A549 (cell line): ENCODE measurements at regions not wholly inside any gene's neighbourhood (a gene's known extent, or its start where the extent isn't known, plus 50 kb on each side); places are given as distances from the start of the nearest gene placed in this dataset.

Experiments used
- ATAC-seq, 2 experiments: fragments of 200-7000 bp in 1 of 2; fragments of >200 bp in 1 of 2; cut with Nextera tagmentation in 1 of 2; cut with Tn5 transposase in 1 of 2; 3 replicates each; pipeline versions ENCODE4 v1.8.0 to v1.9.1; 2018 to 2020; ENCODE audit warnings: mild to moderate bottlenecking in 1 of 2, moderate library complexity in 1 of 2
- CTCF ChIA-PET: fragments of 300-600 bp; sonication (Branson Sonifier 250); formaldehyde crosslinking; extraction: SDS; loops from one replicate; lab custom pipeline; 2021; ENCODE audit warnings: antibody characterized with exemption, inconsistent platforms; lab: Yijun Ruan, JAX
- POLR2A ChIA-PET: fragments of 350-600 bp; formaldehyde crosslinking; extraction: SDS; loops from one replicate; lab custom pipeline; 2021; ENCODE audit warnings: antibody characterized with exemption, inconsistent platforms; lab: Yijun Ruan, JAX
- DNase-seq, 2 experiments: peaks; one replicate each; pipeline versions ENCODE4 v3.0.0 to v3.0.0-alpha.2; 2011 to 2016; ENCODE audit warnings: low read depth in 1 of 2, low spot score in 1 of 2
- FAIRE-seq: peaks from 2 replicates; lab custom pipeline; 2011; peaks lifted over from hg19 to GRCh38; lab: Jason Lieb, UNC
- H3K27ac ChIP-seq, 2 experiments: fragments of >200 bp; sonication (Bioruptor Twin); formaldehyde crosslinking; 3 replicates each; pipeline ENCODE4 v1.5.1; 2016 to 2017
- H3K4me1 ChIP-seq: fragments of >200 bp; sonication (Bioruptor Twin); formaldehyde crosslinking; 3 replicates; pipeline ENCODE4 v1.6.1; 2016
- H3K4me2 ChIP-seq: fragments of >200 bp; sonication (Bioruptor Twin); formaldehyde crosslinking; 3 replicates; pipeline ENCODE4 v1.6.1; 2016
- H3K4me3 ChIP-seq: fragments of >200 bp; sonication (Bioruptor Twin); formaldehyde crosslinking; 3 replicates; pipeline ENCODE4 v1.5.1; 2016
- H3K9me3 ChIP-seq: fragments of >200 bp; sonication (Bioruptor Twin); formaldehyde crosslinking; 3 replicates; pipeline ENCODE4 v1.6.1; 2016
- BHLHE40 ChIP-seq: IDR thresholded peaks from 2 replicates; pipeline ENCODE4 v1.6.1; 2012; ENCODE audit warnings: low read depth, low read length, inconsistent platforms
- CBX2 ChIP-seq: fragments of 200-600 bp; sonication (generic); IDR thresholded peaks from 2 replicates; pipeline ENCODE4 v1.6.1; 2016; ENCODE audit warnings: low read depth, mild to moderate bottlenecking, borderline replicate concordance
- CBX8 ChIP-seq: fragments of 200-600 bp; sonication (generic); IDR thresholded peaks from 2 replicates; pipeline ENCODE4 v1.6.1; 2016
- CEBPB ChIP-seq, 2 experiments: fragments of >200 bp in 1 of 2; sonication (Bioruptor Twin) in 1 of 2; formaldehyde crosslinking in 1 of 2; IDR thresholded peaks; 2 replicates each; pipeline ENCODE4 v1.6.1; 2012 to 2016
- CHD4 ChIP-seq: fragments of 200-600 bp; sonication (generic); IDR thresholded peaks from 2 replicates; pipeline ENCODE4 v1.6.1; 2016; ENCODE audit warnings: antibody characterized with exemption, mild to moderate bottlenecking, borderline replicate concordance
- EHF ChIP-seq: fragments of 250-450 bp; sonication (Bioruptor Pico); IDR thresholded peaks from 2 replicates; pipeline ENCODE4 v1.5.0; 2020; ENCODE audit warnings: mild to moderate bottlenecking
- ELK1 ChIP-seq: fragments of 150-350 bp; IDR thresholded peaks from 2 replicates; pipeline ENCODE4 v1.6.1; 2014; ENCODE audit warnings: low read depth, mild to moderate bottlenecking, low read length
- EP300 ChIP-seq, 2 experiments: fragments of >200 bp; sonication (Bioruptor Twin); formaldehyde crosslinking; IDR thresholded peaks; 2 replicates in 1 of 2; 3 replicates in 1 of 2; pipeline ENCODE4 v1.6.1; 2016 to 2017
- HES2 ChIP-seq: fragments of >200 bp; sonication (Bioruptor Twin); formaldehyde crosslinking; IDR thresholded peaks from 2 replicates; pipeline ENCODE4 v1.6.1; 2016
- HOXB13 ChIP-seq: fragments of 250-450 bp; sonication (Bioruptor Pico); IDR thresholded peaks from 2 replicates; pipeline ENCODE4 v1.5.0; 2020; ENCODE audit warnings: low read depth, mild to moderate bottlenecking, moderate library complexity
- HOXB5 ChIP-seq: fragments of 250-450 bp; sonication (Bioruptor Pico); IDR thresholded peaks from 2 replicates; pipeline ENCODE4 v1.5.0; 2020; ENCODE audit warnings: mild to moderate bottlenecking, moderate library complexity
- JUN ChIP-seq, 2 experiments: fragments of >200 bp; sonication (Bioruptor Twin); formaldehyde crosslinking; IDR thresholded peaks; 2 replicates in 1 of 2; 3 replicates in 1 of 2; pipeline ENCODE4 v1.6.1; 2016 to 2017
- KDM1A ChIP-seq: fragments of 200-600 bp; sonication (generic); IDR thresholded peaks from 2 replicates; pipeline ENCODE4 v1.6.1; 2016; ENCODE audit warnings: low read depth, mild to moderate bottlenecking
- NR3C1 ChIP-seq: fragments of >200 bp; sonication (Bioruptor Twin); formaldehyde crosslinking; IDR thresholded peaks from 3 replicates; pipeline ENCODE4 v1.6.1; 2017
- POLR2AphosphoS2 ChIP-seq: conservative IDR thresholded peaks from 2 replicates; pipeline ENCODE4 v1.6.1; 2012; ENCODE audit warnings: low read length, improper control_type of control experiment, inconsistent platforms
- RAD21 ChIP-seq, 2 experiments: fragments of >200 bp in 1 of 2; sonication (Bioruptor Twin) in 1 of 2; formaldehyde crosslinking in 1 of 2; IDR thresholded peaks in 1 of 2; conservative IDR thresholded peaks in 1 of 2; 2 replicates in 1 of 2; 3 replicates in 1 of 2; pipeline ENCODE4 v1.6.1; 2012 to 2018; ENCODE audit warnings: inconsistent platforms in 1 of 2
- RCOR1 ChIP-seq: fragments of 150-350 bp; IDR thresholded peaks from 2 replicates; pipeline ENCODE4 v1.6.1; 2014; ENCODE audit warnings: antibody characterized with exemption, low read length, low read depth
- REST ChIP-seq: fragments of 200-600 bp; sonication (generic); IDR thresholded peaks from 2 replicates; pipeline ENCODE4 v1.6.1; 2016; ENCODE audit warnings: antibody characterized with exemption, mild to moderate bottlenecking, moderate library complexity
- RNF2 ChIP-seq: fragments of 200-600 bp; sonication (generic); IDR thresholded peaks from 2 replicates; pipeline ENCODE4 v1.6.1; 2016; ENCODE audit warnings: low read depth, mild to moderate bottlenecking, antibody characterized with exemption, moderate library complexity, borderline replicate concordance
- SMC3 ChIP-seq: fragments of >200 bp; sonication (Bioruptor Twin); formaldehyde crosslinking; IDR thresholded peaks from 3 replicates; pipeline ENCODE4 v1.6.1; 2018; ENCODE audit warnings: inconsistent platforms
- SREBF2 ChIP-seq: fragments of 450-650 bp; IDR thresholded peaks from 2 replicates; pipeline ENCODE4 v1.6.1; 2014; ENCODE audit warnings: mild to moderate bottlenecking, moderate library complexity
- TFCP2L1 ChIP-seq: fragments of 250-450 bp; sonication (Bioruptor Pico); IDR thresholded peaks from 2 replicates; pipeline ENCODE4 v1.5.0; 2021; ENCODE audit warnings: mild to moderate bottlenecking
- ZC3H11A ChIP-seq: fragments of 450-650 bp; IDR thresholded peaks from 2 replicates; pipeline ENCODE4 v1.6.1; 2014; ENCODE audit warnings: antibody characterized with exemption, mild to moderate bottlenecking
- WGBS: methylation state at CpG from one replicate; pipeline ENCODE4 v1.1.6; 2017; ENCODE audit errors: missing lambda C conversion rate; 5-methylcytosine and 5-hydroxymethylcytosine counted together

- H3K4me1 ChIP-seq, result peaks cover 20% of the 10 kb centered on the region
- POLR2A ChIA-PET, result no interaction called here
- 54% methylated on average over 2 of the region's 2 CpGs for WGBS
- ATAC-seq (no peak), FAIRE-seq (no peak)
- H3K27ac ChIP-seq, result no peak overlapping the region
- CTCF ChIA-PET, result no interaction called here
- no peak overlapping the region for H3K4me3 ChIP-seq
- no peaks in the 10 kb centered on the region for H3K9me3 ChIP-seq
- TF ChIP-seq EP300 (IDR thresholded peaks at IDR 0.05) (no peak), CBX8 (no peak), RAD21 (conservative IDR thresholded peaks at IDR 0.05 in 1 of 2, IDR thresholded peaks at IDR 0.05 in 1 of 2) (no peak), ZC3H11A (no peak), JUN (IDR thresholded peaks at IDR 0.05) (no peak), HOXB13 (CRISPR knock-in tag) (no peak), CHD4 (no peak)
- TF ChIP-seq, all 56 proteins: peak for 0
- DNase-seq, result no peak
- H3K4me2 ChIP-seq, result no peak overlapping the region
Observed at GRCh38 chr6:84525907-84526306, 238.5 kb downstream of the TBX18 start.

- Histone ChIP-seq H3K4me2 (no peak overlapping the region), H3K9me3 (no peaks in the 10 kb centered on the region), H3K4me1 (peaks cover 31% of the 10 kb centered on the region), H3K27ac (no peak overlapping the region; a peak in 1 of 6 replicates), H3K4me3 (no peak overlapping the region)
- DNase-seq (no peak), FAIRE-seq (no peak), ATAC-seq (no peak)
- WGBS, result 26% methylated on average over 4 of the region's 4 CpGs
- CTCF ChIA-PET, result no interaction called here
- TF ChIP-seq CHD4, result no peak
- no peak for TF ChIP-seq HOXB13 (CRISPR knock-in tag)
- TF ChIP-seq POLR2AphosphoS2, result no peak
- TF ChIP-seq RCOR1, result no peak
- no peak for TF ChIP-seq CEBPB (IDR thresholded peaks at IDR 0.05)
- TF ChIP-seq CBX2, result no peak
- no peak for TF ChIP-seq RAD21 (conservative IDR thresholded peaks at IDR 0.05 in 1 of 2, IDR thresholded peaks at IDR 0.05 in 1 of 2)
- no peak for TF ChIP-seq SMC3
- TF ChIP-seq EHF (CRISPR knock-in tag), result no peak
- TF ChIP-seq REST, result no peak
- TF ChIP-seq ELK1, result no peak
- no peak for TF ChIP-seq HES2
- no peak for TF ChIP-seq TFCP2L1 (CRISPR knock-in tag)
- TF ChIP-seq HOXB5 (CRISPR knock-in tag), result no peak
- no peak for TF ChIP-seq BHLHE40
- TF ChIP-seq NR3C1, result no peak
- no peak for TF ChIP-seq KDM1A
- TF ChIP-seq RNF2, result no peak
- no peak for TF ChIP-seq SREBF2
- POLR2A ChIA-PET, result no interaction called here
Observed at GRCh38 chr6:84524636-84525035, 239.8 kb downstream of the TBX18 start.
